GM19023 (cell line): ENCODE measurements at regions not wholly inside any gene's neighbourhood (a gene's known extent, or its start where the extent isn't known, plus 50 kb on each side); places are given as distances from the start of the nearest gene placed in this dataset.
A peak's percentile ranks its signal among the peaks of the same experiment; 100 is the strongest.

Experiments used
- ATAC-seq: cut with Tn5 transposase; IDR thresholded peaks from one replicate; pipeline ENCODE4 v1.9.1; 2021; ENCODE audit warnings: mild to moderate bottlenecking, moderate library complexity; ENCODE audit not compliant: unreplicated experiment

DNA sequence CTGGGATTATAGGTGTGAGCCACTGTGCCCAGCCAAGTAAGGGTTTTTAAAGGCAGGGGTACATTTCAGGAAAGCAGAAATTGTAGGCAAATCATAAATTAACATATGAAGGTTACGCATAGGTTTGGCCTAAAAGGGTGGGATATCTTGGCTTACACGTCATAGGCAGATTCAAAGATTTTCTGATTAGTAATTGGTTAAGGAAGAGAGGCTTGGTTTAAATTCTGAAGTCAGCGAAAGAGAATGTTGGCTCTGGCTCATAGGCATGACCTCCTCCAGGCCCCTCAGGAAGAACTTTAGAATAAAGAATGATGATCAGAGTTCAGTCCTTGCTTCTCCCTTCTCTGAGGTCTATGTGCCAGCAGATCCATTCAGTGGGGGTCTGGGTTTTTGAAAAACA is 124.8 kb upstream of the RBBP6 start:
- ATAC-seq: no peak

GRCh38 chr16:24418733-24419132 is 120.6 kb upstream of the RBBP6 start:
- no peak for ATAC-seq

DNA sequence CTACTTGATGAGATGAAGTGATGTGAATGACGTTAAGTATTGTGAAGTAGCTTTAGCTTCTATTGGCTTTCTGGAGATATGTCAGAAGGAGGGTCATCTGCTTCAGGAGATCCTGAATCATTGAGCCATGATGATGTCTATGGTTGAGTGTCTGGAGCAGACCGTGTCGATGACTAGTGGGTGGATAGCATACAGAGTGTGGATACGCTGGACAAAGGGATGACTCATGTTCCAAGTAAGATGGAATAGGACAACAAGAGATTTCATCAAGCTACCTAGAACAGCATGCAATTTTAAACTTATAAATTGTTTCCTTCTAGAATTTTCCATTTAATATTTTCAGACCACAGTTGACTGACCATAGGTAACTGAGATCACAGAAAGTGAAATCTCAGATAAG is 116.1 kb upstream of the RBBP6 start:
- no peak for ATAC-seq

DNA sequence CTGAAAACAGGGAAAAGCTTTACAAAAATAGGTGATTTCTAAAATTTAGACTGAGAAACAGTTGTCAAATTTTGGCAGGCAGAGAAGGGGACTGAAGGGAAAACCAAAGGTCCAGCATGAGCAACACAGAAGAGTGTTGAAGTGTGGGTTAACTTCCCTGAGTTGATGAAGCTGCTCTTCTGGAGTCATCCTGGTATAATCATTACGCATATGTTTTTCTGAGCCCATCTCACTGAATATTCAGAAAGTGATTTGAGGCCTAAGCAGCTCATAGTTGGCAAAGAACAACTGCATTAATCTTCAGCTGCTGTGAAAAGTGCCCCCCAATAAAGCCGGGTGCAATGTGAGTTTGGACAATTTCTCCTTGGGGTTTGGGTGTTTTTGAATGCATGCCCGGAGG is 115.0 kb upstream of the RBBP6 start:
- ATAC-seq: no peak

DNA sequence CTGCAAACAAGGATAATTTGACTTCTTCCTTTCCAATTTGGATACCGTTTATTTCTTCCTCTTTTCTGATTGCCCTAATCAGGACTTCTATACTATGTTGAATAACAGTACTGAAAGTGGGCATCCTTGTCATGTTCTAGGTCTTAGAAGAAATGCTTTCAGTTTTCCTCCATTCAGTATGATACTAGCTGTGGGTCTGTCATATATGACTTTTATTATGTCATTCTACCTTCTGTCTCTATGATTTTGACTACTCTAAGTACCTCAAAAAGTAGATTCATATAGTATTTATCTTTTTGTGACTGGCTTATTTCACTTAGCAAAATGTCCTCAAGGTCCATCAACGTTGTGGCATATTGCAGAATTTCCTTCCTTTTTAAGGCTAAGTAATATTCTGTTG is 111.5 kb upstream of the RBBP6 start:
- ATAC-seq: no peak

GRCh38 chr16:24428756-24429155 is 110.6 kb upstream of the RBBP6 start:
- no peak for ATAC-seq

- peak; percentile 58 for ATAC-seq
These were observed 108.2 kb upstream of the RBBP6 start for GRCh38 chr16:24430954-24431760.

DNA sequence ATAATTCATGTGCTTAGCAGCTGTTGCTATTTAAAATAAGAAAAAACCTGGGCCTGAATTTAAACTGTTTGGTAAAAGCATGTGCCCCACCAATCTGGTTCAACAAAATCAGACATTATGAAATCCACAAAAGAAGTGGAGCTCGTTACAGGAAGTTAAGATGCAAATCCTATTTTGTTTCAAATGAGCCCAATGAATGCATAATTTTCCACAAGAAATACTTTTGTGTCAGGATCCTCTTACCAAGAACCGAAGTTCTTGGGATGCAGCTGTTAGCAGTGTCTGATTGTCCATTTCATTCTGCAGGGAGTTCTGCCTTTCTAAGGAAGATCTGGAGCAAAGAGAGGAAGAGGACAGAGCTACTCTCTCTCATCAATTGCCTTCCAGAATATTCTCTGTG is 105.7 kb upstream of the RBBP6 start:
- no peak for ATAC-seq

DNA sequence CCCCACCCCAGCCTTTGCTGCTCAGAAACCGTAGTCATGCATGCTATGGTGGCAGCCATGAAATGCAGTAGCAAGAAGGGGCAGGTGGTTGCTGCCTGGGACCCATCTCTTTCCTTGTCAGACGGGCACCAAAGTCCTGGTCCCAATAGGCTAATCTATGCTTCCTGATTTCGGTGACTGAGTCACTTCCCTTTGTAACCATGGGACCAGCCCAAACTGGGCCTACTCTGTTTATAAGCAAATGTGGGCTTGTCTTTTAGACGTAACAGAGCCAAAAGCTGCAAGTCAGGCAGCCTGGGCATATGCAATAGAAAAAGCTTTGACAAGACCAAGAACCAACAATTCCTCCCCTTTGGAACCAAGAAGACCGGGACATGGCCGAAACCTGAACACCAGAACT is 99.1 kb upstream of the RBBP6 start:
- no peak for ATAC-seq

- no peak for ATAC-seq
These were observed 96.7 kb upstream of the RBBP6 start for GRCh38 chr16:24442631-24443030.

DNA sequence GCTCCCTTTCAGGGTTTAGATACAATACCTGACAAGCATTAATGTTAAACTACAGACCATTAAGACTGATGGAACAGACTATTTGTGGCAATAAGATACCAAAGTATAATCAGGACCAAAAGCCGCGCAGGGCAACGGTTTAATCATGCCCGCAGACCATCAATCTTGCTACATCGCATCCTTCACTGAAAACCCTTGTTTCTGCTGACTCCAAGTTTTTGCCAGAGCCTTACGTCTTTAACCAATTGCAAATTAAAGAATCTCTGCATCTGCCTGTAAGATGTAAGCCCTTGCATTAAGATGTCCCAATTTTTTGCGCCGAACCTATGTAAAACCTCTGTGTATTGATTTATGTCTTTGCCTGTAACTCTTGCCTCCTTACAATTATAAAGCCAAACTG is 94.2 kb upstream of the RBBP6 start:
- ATAC-seq: no peak

DNA sequence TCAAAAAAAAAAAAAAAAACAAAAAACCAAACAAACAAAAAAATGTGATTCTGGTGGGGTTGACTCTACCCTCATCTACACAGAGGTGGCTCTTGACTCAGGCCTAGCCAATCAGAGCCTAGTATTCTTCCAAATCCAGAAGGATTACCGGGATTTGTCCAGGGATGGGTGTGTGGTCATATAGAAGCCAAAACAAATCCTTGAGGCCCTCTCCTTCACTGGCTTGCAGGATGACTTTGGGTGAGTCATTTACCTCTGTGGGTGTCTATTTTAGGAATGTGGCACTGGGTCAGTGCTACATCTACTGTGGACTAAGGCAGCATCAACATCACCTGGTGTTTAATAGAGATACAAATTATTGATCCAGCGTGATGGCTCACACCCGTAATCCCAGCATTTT is 93.2 kb upstream of the RBBP6 start:
- ATAC-seq: no peak

- ATAC-seq: no peak
These were observed 86.6 kb upstream of the RBBP6 start for GRCh38 chr16:24452724-24453123.

DNA sequence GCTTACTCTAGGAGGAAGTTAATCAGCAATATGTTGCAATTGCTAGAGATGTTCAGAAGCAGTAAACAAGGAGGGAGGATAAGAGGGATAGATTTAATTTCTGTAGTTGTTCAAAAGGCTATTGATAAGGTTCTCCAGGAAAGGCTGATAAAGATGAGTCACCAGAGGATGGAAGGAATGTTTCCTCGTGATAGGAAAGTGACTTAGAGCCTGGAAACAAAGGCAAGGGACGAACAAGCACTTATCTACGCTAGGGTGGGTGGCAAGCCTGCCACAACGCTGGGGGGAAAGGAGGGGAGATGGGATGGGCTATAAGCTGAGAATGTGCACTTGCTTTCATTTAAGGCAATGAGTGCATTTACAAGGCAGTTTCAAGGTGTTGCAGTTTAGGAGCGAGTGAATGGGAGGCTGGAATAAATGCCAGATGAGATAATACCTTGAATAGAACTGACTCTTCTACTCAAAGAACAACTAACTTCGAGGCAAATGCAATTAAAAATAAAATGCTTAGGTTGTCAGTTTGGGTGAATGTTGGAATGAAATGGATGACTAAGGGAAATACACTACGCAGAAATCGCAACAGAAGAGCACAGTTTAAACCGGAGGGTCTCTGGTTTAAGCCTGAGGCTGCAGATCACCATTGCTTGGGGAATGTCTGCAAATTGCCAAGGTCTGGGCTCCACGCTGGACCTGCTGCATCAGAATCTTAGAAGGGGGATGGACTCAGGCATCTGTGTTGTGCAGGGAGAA is 76.0 kb upstream of the RBBP6 start:
- ATAC-seq: no peak

DNA sequence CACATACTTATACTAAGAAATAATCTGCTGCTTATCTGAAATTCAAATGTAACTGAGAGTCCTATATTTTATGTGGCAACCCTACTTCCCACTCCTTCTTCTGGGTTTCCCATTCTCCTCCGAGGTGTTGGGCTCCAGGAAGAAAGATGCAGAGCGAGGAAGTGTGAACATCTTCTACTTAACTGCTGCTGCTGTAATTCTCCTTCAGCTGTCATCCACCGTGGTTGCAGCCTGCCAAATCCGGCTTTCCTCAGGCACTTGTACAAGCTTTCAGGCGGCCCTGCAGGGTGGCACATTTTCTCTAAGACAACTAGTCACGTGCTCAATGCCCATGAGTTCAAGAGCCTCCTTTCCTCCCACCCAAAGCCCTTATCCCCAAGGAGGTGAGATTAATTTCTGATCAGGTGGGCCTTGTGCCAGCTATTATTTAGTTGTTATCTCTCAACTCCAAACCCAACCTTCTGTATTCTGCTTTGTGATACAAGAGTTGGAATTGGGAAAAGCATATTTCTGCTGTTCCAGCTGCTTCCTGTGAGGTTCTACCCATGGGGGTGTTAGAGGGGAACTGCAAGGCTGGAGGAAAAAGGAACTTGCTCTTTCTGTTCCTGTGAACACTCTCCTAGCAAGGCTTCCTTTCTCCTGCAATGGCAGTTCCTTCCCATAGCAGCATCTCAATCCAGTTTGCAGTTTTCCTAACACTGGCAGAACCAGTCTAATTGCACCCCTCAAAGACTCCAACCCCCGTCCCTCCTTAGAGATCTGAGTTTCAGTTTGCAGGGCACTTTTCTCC is 67.6 kb upstream of the RBBP6 start:
- no peak for ATAC-seq

GRCh38 chr16:24477492-24477891 is 61.9 kb upstream of the RBBP6 start:
- no peak for ATAC-seq

DNA sequence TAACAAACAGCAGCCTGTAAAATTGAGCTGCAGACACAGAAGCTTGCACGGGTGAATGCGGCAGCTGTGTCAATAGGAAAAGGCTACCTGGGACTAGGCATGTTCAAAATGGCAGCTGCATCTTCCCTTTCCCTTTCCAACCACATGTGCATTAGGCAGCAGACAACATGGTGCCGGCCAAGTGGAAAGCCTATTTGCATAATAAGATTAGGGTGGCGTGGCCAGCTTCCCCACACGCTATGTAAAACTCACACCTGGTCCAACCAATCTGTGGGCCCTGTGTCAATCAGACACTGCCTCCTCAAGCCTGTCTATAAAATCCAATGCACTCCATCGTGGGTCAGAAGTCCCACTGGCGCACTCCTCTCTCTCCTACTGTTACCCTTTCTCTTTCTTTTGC is 61.0 kb upstream of the RBBP6 start:
- ATAC-seq: no peak

- no peak for ATAC-seq
These were observed 56.6 kb upstream of the RBBP6 start for GRCh38 chr16:24482681-24483202.

GRCh38 chr16:24488045-24488444 is 51.3 kb upstream of the RBBP6 start:
- no peak for ATAC-seq
